Trophoblast cell (in vitro differentiated cells and primary cell): ENCODE measurements at regions not wholly inside any gene's neighbourhood (a gene's known extent, or its start where the extent isn't known, plus 50 kb on each side); places are given as distances from the start of the nearest gene placed in this dataset.

Experiments
- DNase-seq, 2 donors: peaks; one replicate each; pipeline ENCODE4 v3.0.0-alpha.2; 2016
- H2AFZ ChIP-seq: 2 replicates; pipeline ENCODE4 v1.6.1; 2013; ENCODE audit warnings: low read length, moderate library complexity, mild to moderate bottlenecking; ENCODE audit not compliant: insufficient read depth, poor library complexity
- H2AK5ac ChIP-seq: 2 replicates; pipeline ENCODE4 v1.6.1; 2013; ENCODE audit warnings: mild to moderate bottlenecking, low read length
- H2BK120ac ChIP-seq: 2 replicates; pipeline ENCODE4 v1.6.1; 2013; ENCODE audit warnings: low read length, mild to moderate bottlenecking, moderate library complexity; ENCODE audit not compliant: insufficient read depth, poor library complexity
- H2BK12ac ChIP-seq: 2 replicates; pipeline ENCODE4 v1.6.1; 2013; ENCODE audit warnings: mild to moderate bottlenecking, low read length, moderate library complexity
- H2BK5ac ChIP-seq: 2 replicates; pipeline ENCODE4 v1.6.1; 2013; ENCODE audit warnings: low read length, low read depth, moderate library complexity, mild to moderate bottlenecking; ENCODE audit not compliant: poor library complexity
- H3K14ac ChIP-seq: 2 replicates; pipeline ENCODE4 v1.6.1; 2013; ENCODE audit warnings: mild to moderate bottlenecking, low read length
- H3K18ac ChIP-seq: 2 replicates; pipeline ENCODE4 v1.6.1; 2013; ENCODE audit warnings: mild to moderate bottlenecking, low read length
- H3K23ac ChIP-seq: 2 replicates; pipeline ENCODE4 v1.6.1; 2013; ENCODE audit warnings: low read length
- H3K27ac ChIP-seq: 2 replicates; pipeline ENCODE4 v1.5.1; 2013; ENCODE audit warnings: low read depth, mild to moderate bottlenecking, inconsistent platforms, low read length, moderate library complexity
- H3K27me3 ChIP-seq: 2 replicates; pipeline ENCODE4 v1.6.1; 2013; ENCODE audit warnings: inconsistent platforms, mild to moderate bottlenecking, low read length, moderate library complexity; ENCODE audit not compliant: insufficient read depth
- H3K36me3 ChIP-seq, 2 experiments: 1 replicate in 1 of 2; 2 replicates in 1 of 2; pipeline ENCODE4 v1.6.1; 2013; ENCODE audit warnings: low read length in 2 of 2, mild to moderate bottlenecking in 2 of 2, moderate library complexity in 1 of 2; ENCODE audit not compliant: insufficient read depth in 2 of 2, control insufficient read depth in 1 of 2
- H3K4ac ChIP-seq: 2 replicates; pipeline ENCODE4 v1.6.1; 2013; ENCODE audit warnings: low read depth, mild to moderate bottlenecking, low read length, moderate library complexity
- H3K4me1 ChIP-seq, 2 experiments: 1 replicate in 1 of 2; 2 replicates in 1 of 2; pipeline ENCODE4 v1.6.1; 2013; ENCODE audit warnings: low read length in 2 of 2, mild to moderate bottlenecking in 2 of 2, moderate library complexity in 1 of 2; ENCODE audit not compliant: insufficient read depth in 2 of 2, control insufficient read depth in 1 of 2
- H3K4me2 ChIP-seq: 2 replicates; pipeline ENCODE4 v1.6.1; 2013; ENCODE audit warnings: inconsistent platforms, mild to moderate bottlenecking, low read length, moderate library complexity
- H3K4me3 ChIP-seq: 2 replicates; pipeline ENCODE4 v1.5.1; 2013; ENCODE audit warnings: mild to moderate bottlenecking, low read depth, low read length, inconsistent platforms
- H3K79me1 ChIP-seq: one replicate; pipeline ENCODE4 v1.6.1; 2013; ENCODE audit warnings: low read length
- H3K79me2 ChIP-seq: 2 replicates; pipeline ENCODE4 v1.6.1; 2013; ENCODE audit warnings: low read length, mild to moderate bottlenecking; ENCODE audit not compliant: control insufficient read depth, insufficient read depth, poor library complexity
- H3K9ac ChIP-seq: 2 replicates; pipeline ENCODE4 v1.6.1; 2013; ENCODE audit warnings: mild to moderate bottlenecking, low read length
- H3K9me3 ChIP-seq: 2 replicates; pipeline ENCODE4 v1.6.1; 2013; ENCODE audit warnings: low read depth, mild to moderate bottlenecking, control low read depth, inconsistent platforms, low read length; ENCODE audit not compliant: insufficient read depth
- H4K12ac ChIP-seq: 2 replicates; pipeline ENCODE4 v1.6.1; 2013; ENCODE audit warnings: low read depth, mild to moderate bottlenecking, low read length, moderate library complexity
- H4K8ac ChIP-seq: 2 replicates; pipeline ENCODE4 v1.6.1; 2013; ENCODE audit warnings: low read depth, mild to moderate bottlenecking, low read length, moderate library complexity
- H4K91ac ChIP-seq: one replicate; pipeline ENCODE4 v1.6.1; 2013; ENCODE audit warnings: low read depth, mild to moderate bottlenecking, low read length, moderate library complexity
- WGBS: extraction: QIAGEN DNeasy Blood & Tissue Kit; methylation state at CpG from one replicate; pipeline ENCODE4 v1.1.7; 2013; ENCODE audit warnings: missing lambda C conversion rate; ENCODE audit not compliant: insufficient read length, insufficient coverage; ENCODE audit errors: extremely low coverage; 5-methylcytosine and 5-hydroxymethylcytosine counted together

DNA sequence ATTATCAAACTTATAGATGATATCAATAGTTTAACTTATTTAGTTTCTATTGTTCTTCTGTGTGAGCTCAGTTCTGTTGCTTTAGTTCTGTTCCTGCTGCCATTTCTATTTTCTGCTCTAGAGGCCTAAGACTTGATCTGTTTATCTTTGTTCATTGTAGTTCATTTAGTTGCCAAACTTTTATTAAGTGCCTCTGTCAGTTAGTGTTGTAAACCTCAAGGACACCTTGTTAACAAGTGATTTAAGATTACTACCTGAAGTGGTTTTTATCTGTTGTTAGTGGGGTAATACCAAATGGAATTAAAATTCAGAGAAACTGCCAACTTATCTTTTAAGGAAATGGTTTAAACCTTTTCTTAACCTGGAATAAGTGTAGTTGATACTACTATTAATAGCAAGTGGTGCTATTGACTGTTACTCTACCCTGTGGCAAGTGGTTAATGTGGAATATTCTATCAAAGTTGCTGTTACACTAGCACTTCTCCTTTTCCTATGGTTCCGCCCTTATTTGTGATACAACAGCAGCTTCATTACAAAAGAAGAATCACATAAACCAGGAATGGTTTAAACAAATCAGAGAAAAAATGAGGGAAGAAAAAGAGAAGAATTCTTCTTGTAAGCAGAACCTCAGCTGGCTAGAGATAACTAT is 500.6 kb upstream of the GOLIM4 start:
- no CpG with 5 or more reads among the region's 1 CpG for WGBS
- H3K4me1 ChIP-seq: no peaks in the 10 kb centered on the region

DNA sequence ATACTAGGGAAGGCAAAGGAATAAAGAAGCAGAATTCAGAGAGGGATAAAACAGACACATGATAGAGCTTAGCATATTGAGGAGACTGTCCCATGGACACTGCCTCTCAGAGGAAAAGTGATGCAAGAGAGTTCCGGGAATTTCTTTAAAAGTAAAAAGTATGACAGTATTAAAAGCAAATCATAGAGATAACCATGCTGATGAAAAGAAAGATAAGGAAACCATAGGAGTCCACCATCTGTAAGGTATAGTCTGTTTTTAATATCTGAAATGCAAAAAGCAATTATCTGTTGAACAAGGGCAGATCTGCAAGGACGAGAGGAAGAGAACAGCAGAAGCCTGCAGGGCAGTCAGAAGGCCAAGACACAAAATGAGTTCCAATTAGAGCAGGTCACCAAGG is 495.9 kb upstream of the GOLIM4 start:
- H3K14ac ChIP-seq: no peak overlapping the region
- no peak overlapping the region for H3K18ac ChIP-seq
- no peak overlapping the region for H2BK5ac ChIP-seq
- no peak overlapping the region for H2BK120ac ChIP-seq
- no peaks in the 10 kb centered on the region for H3K79me1 ChIP-seq
- WGBS: no CpG with 5 or more reads among the region's 2 CpGs
- no peak overlapping the region for H3K23ac ChIP-seq
- H3K9me3 ChIP-seq: no peaks in the 10 kb centered on the region
- no peak overlapping the region for H2AFZ ChIP-seq
- H3K4ac ChIP-seq: no peak overlapping the region
- no peaks in the 10 kb centered on the region for H3K79me2 ChIP-seq
- H3K27ac ChIP-seq: no peak overlapping the region
- H3K4me2 ChIP-seq: no peak overlapping the region
- H4K12ac ChIP-seq: no peak overlapping the region
- H2BK12ac ChIP-seq: no peak overlapping the region
- H4K91ac ChIP-seq: no peak overlapping the region
- no peak overlapping the region for H3K4me3 ChIP-seq
- no peaks in the 10 kb centered on the region for H3K4me1 ChIP-seq
- DNase-seq: no peak
- H3K36me3 ChIP-seq: no peaks in the 10 kb centered on the region
- no peaks in the 10 kb centered on the region for H3K27me3 ChIP-seq
- H3K9ac ChIP-seq: no peak overlapping the region
- no peak overlapping the region for H2AK5ac ChIP-seq
- H4K8ac ChIP-seq: no peak overlapping the region

More for the DNA sequence above, 500.6 kb upstream of the GOLIM4 start:
- no peak overlapping the region for H2BK5ac ChIP-seq
- H2BK120ac ChIP-seq: no peak overlapping the region
- no peaks in the 10 kb centered on the region for H3K27me3 ChIP-seq
- no peak overlapping the region for H2AFZ ChIP-seq
- H3K9ac ChIP-seq: no peak overlapping the region
- H3K4me3 ChIP-seq: no peak overlapping the region
- no peaks in the 10 kb centered on the region for H3K79me1 ChIP-seq
- H3K36me3 ChIP-seq: no peaks in the 10 kb centered on the region
- no peak overlapping the region for H2AK5ac ChIP-seq
- H3K18ac ChIP-seq: no peak overlapping the region
- no peak overlapping the region for H2BK12ac ChIP-seq
- H3K14ac ChIP-seq: no peak overlapping the region
- H4K12ac ChIP-seq: no peak overlapping the region
- no peak overlapping the region for H3K4me2 ChIP-seq
- DNase-seq: no peak
- no peak overlapping the region for H3K23ac ChIP-seq
- H3K27ac ChIP-seq: no peak overlapping the region
- H3K9me3 ChIP-seq: no peaks in the 10 kb centered on the region
- H4K91ac ChIP-seq: no peak overlapping the region
- H3K4ac ChIP-seq: no peak overlapping the region
- H4K8ac ChIP-seq: no peak overlapping the region
- no peaks in the 10 kb centered on the region for H3K79me2 ChIP-seq

DNA sequence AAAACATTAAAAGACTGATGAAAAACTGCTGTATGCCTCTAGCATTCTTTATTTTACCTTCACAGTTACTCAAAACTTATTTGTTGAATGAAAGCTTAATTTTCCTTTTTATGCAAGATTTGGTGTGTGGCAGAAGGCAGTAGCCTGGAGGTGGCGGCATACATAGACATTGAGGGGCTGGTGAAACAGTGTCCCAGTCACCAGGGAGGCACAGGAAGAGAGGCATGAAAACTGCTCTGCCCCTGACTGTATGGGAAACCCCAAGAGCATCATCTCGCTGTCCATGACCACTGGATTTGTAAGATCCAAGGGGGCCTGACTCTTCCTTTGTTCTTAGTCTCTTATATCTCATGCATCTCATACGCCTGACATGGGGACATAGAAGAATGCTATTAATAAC is 493.7 kb upstream of the GOLIM4 start:
- H3K36me3 ChIP-seq: no peaks in the 10 kb centered on the region
- no peak overlapping the region for H3K4ac ChIP-seq
- no peaks in the 10 kb centered on the region for H3K79me1 ChIP-seq
- H2AFZ ChIP-seq: no peak overlapping the region
- no CpG with 5 or more reads among the region's 3 CpGs for WGBS
- no peak overlapping the region for H2BK12ac ChIP-seq
- no peak overlapping the region for H2BK120ac ChIP-seq
- H4K12ac ChIP-seq: no peak overlapping the region
- no peak overlapping the region for H3K14ac ChIP-seq
- no peaks in the 10 kb centered on the region for H3K27me3 ChIP-seq
- H3K23ac ChIP-seq: no peak overlapping the region
- H3K27ac ChIP-seq: no peak overlapping the region
- no peak overlapping the region for H3K9ac ChIP-seq
- no peak overlapping the region for H3K18ac ChIP-seq
- H2AK5ac ChIP-seq: no peak overlapping the region
- no peak overlapping the region for H2BK5ac ChIP-seq
- H3K4me1 ChIP-seq: no peaks in the 10 kb centered on the region
- no peak overlapping the region for H3K4me2 ChIP-seq
- H3K79me2 ChIP-seq: no peaks in the 10 kb centered on the region
- H4K8ac ChIP-seq: no peak overlapping the region
- H3K9me3 ChIP-seq: no peaks in the 10 kb centered on the region
- no peak overlapping the region for H3K4me3 ChIP-seq
- DNase-seq: no peak
- no peak overlapping the region for H4K91ac ChIP-seq

DNA sequence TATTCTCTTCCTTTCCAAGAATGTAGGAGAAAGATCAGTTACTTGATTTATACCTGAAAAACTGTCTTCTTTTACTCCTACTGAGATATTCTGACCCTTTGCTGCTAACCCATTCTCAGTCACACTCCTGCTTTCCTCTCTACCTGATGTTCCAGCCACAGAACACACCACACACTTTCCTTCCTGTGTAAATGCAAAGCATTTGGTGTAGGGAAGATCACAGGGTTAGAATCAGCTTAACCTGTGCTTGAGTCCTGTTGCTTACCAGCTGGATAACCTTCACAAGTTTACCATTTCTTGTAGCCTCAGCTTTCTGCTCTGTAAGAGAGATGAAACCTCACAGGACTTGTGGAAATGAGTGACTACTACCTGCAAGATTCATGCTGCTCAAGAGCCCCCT is 489.8 kb upstream of the GOLIM4 start:
- Histone ChIP-seq H2AFZ (no peak overlapping the region), H3K79me2 (no peaks in the 10 kb centered on the region), H3K18ac (no peak overlapping the region), H2BK120ac (no peak overlapping the region), H3K14ac (no peak overlapping the region), H2AK5ac (no peak overlapping the region), H3K4ac (no peak overlapping the region), H3K23ac (no peak overlapping the region), H3K27ac (no peak overlapping the region), H3K4me3 (no peak overlapping the region), H4K12ac (no peak overlapping the region), H4K91ac (no peak overlapping the region), H3K27me3 (no peaks in the 10 kb centered on the region), H3K9ac (no peak overlapping the region), H2BK5ac (no peak overlapping the region), H3K9me3 (no peaks in the 10 kb centered on the region), H4K8ac (no peak overlapping the region), H3K4me2 (no peak overlapping the region), H2BK12ac (no peak overlapping the region), H3K79me1 (no peaks in the 10 kb centered on the region), H3K4me1 (no peaks in the 10 kb centered on the region), H3K36me3 (no peaks in the 10 kb centered on the region)
- DNase-seq: no peak
